GM21723 (cell line): ENCODE measurements at regions not wholly inside any gene's neighbourhood (a gene's known extent, or its start where the extent isn't known, plus 50 kb on each side); places are given as distances from the start of the nearest gene placed in this dataset.
"Not testable (repeated sequence)": the region's sequence is repeated elsewhere in the genome, so short reads cannot be mapped to it uniquely, and the experiment has no call there.

Experiments
- ATAC-seq: cut with Tn5 transposase; IDR thresholded peaks from one replicate; pipeline ENCODE4 v1.9.1; 2021; ENCODE audit warnings: mild to moderate bottlenecking, moderate library complexity; ENCODE audit not compliant: unreplicated experiment

- ATAC-seq, result no peak
Measured at GRCh38 chr4:94141001-94141400, 66.7 kb upstream of the SMARCAD1 start.

- not testable (repeated sequence) for ATAC-seq
Measured at GRCh38 chr4:94148052-94148451, 59.6 kb upstream of the SMARCAD1 start.

DNA sequence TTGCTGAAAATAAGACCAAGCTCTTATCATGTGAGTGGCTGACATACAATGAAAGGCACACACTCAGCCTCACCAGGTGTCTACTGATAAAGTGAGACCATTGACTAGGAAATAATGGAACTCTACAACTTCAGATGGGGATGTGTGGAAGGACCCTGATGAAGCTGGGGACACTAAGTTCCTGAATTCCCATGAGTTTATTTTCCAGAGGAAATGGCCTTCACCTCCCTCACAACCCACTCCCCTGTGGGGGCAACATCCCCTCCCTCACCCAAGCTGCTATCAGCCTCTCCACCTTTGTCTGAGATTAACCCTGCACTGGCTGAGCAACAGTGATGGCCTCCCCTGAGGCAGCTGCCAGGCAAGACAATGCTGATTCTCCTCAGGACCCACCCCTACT is 55.2 kb upstream of the SMARCAD1 start:
- ATAC-seq, result no peak

GRCh38 chr4:94155404-94155803 is 52.3 kb upstream of the SMARCAD1 start:
- not testable (repeated sequence) for ATAC-seq

- ATAC-seq, result no peak
Measured at GRCh38 chr4:94156826-94157225, 50.8 kb upstream of the SMARCAD1 start.
